Forelimb muscle (tissue), 1 donor: ENCODE measurements at regions not wholly inside any gene's neighbourhood (a gene's known extent, or its start where the extent isn't known, plus 50 kb on each side); places are given as distances from the start of the nearest gene placed in this dataset.

Source experiments
- DNase-seq: peaks from one replicate; pipeline ENCODE4 v3.0.0-alpha.2; 2013; ENCODE audit warnings: low read depth

DNA sequence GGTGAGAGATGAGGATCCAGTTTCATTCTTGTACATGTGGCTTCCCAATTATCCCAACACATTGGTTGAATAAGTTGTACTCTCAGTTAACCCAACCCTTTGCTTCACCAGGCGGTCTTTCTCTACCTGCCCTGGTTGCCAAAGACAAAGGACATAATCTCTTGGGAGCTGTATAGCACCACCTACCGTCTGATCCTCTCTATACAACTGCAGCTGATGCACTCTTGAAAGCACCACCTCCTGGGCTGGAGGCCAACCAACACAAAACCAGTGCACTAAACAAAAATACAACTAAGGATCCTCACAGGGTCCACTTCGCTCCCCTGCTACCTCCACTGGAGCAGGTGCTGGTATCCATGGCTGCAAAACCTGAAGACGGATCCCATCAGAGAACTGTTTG is 473.6 kb upstream of the NRXN1 start:
- no peak for DNase-seq

GRCh38 chr2:51490576-51491234 is 458.8 kb upstream of the NRXN1 start:
- no peak for DNase-seq

- no peak for DNase-seq
Observed at GRCh38 chr2:51484605-51485004, 452.7 kb upstream of the NRXN1 start.

GRCh38 chr2:51483720-51484119 is 451.8 kb upstream of the NRXN1 start:
- no peak for DNase-seq

DNA sequence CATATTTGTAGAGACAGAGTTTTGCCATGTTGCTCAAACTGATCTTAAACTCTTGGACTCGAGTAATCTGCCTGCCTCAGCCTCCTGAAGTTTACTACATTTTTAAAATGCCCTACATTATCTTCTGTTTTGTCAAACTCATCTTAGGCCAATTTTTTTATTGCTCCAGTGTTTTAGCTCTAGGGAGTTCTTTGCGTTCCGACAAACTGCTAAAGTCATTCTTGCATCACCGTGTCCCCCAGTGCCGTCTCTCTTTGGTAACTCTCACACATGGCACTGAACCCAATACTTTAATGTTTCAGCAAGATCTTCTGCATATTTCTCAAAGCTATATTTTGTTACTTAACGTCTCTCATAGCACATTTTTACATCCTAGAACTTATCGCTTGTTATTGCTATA is 440.9 kb upstream of the NRXN1 start:
- DNase-seq, result no peak

DNA sequence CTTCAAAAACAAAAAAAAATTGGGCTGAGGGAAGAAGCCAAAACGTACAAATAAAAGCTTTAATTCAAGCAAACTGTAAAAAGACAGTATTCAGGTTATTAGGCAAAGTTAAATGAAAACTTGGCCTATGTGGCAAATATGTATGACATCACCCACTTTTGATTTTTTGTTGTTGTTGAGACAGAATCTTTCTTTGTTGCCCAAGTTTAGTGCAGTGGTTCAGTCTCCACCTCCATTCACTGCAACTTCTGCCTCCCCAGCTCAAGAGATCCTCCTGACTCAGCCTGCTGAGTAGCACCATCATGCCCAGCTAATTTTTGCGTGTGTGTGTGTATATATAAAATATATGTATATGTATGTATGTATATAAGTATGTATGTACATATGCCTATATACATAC is 440.4 kb upstream of the NRXN1 start:
- DNase-seq, result no peak

- no peak for DNase-seq
Observed at GRCh38 chr2:51469102-51469501, 437.2 kb upstream of the NRXN1 start.

DNA sequence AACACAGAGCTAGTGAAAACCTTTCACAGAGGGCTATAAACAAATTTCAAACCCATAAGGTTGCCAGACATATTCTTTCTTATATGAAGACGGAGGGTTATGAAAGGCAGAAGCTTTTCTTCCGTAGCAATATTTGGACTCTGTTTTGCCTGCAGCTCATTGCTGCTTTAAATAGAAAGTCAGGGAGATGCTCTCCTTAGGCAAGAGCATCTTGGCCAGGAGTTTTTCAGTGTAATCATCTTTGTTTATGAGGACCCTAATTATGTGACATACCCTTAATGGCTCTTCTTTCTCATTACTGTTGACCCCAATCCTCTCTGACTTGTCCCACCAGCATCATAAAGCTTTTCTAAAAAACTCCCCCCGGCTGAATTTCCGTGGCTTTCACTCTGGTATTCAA is 433.4 kb upstream of the NRXN1 start:
- DNase-seq, result no peak

DNA sequence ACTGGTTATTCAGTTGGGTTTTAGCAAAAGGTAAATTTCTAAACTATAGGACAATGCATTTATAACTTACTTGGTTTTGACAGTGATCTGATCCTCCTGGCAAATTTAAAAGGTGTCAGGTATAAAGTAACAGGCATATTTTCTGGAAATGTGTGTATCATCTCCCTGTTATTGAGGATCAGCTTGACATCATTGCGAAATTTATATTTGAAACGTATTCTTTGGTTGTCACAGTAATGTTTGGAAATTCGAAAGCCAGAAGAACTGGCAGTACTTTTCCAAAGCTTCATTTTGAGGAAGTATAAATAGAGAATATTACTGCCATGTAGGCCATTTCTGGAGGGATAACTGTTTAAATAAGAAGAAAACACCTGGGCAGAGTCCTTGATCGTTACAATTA is 422.2 kb upstream of the NRXN1 start:
- no peak for DNase-seq

DNA sequence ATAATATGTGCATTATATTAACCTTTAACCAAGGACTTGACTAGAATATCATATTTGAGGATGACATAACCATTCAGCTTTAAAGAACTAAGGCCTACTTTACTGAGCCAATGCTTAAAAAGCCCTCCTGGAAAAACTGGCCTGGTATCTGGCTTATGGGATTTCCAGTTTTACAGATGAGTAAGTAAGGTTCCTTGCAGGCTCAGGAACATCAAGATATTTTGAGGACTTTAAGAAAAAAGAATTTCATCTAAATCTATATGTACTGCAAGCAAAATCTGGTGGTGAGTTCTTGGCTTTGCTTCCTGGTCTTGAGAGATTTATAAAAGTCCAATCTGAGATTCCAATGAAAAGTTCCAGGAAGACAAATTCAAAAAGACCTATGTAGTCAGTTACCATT is 417.0 kb upstream of the NRXN1 start:
- no peak for DNase-seq

DNA sequence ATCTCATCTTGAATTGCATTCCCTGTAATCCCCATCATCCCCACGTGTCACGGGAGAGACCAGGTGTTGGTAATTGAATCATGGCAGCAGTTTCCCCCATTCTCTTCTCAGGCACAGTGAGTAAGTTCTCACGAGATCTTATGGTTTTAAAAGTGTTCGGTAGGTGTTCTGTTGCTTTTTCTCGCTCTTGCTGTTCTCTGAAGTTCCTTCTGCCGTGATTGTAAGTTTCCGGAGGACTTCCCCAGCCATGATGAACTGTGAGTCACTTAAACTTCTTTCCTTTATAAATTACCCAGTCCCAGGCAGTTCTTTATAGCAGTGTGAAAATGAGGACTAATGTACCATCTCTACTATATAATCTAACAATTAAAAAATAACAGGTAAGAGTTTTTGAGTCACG is 409.9 kb upstream of the NRXN1 start:
- no peak for DNase-seq

GRCh38 chr2:51424418-51424817 is 392.5 kb upstream of the NRXN1 start:
- no peak for DNase-seq

DNA sequence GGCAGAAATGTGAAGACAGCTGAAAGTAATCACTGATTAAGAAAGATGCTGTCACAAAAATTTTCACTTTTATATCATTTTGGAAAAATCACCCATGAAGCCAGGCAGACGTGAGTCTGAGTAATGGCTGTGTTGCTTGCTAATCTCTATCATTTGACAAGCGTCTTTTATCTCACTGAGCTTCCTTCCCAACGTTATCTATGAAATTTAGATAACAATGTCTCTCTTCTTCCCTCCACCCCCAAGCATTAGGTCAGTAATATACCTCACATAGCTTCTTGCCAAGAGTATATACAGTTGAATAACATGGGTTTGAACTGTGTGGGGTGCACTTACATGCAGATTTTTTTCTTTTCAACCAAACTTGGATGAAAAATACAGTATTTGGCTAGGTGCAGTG is 388.6 kb upstream of the NRXN1 start:
- no peak for DNase-seq

- DNase-seq, result no peak
Observed at GRCh38 chr2:51413726-51414125, 381.8 kb upstream of the NRXN1 start.

DNA sequence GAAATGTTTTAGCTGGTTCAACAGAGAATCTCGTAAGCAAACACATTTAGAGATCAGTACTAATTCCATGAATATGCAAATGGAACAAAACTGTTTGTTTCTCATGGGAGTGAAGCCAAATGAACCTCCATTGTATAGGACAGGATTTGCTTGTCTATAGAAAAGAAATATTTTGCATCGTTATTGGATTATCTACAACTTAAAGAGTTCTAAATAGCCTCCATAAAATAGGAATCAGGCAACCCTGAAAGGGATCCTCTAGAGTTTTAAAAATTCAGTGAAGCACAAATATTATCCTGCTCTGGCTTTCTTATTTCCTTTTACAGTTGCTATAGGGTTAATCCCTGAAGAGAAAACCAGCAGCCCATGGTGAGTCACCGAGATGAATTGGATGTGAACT is 378.4 kb upstream of the NRXN1 start:
- DNase-seq, result no peak

GRCh38 chr2:51409920-51410319 is 378.0 kb upstream of the NRXN1 start:
- DNase-seq, result no peak

DNA sequence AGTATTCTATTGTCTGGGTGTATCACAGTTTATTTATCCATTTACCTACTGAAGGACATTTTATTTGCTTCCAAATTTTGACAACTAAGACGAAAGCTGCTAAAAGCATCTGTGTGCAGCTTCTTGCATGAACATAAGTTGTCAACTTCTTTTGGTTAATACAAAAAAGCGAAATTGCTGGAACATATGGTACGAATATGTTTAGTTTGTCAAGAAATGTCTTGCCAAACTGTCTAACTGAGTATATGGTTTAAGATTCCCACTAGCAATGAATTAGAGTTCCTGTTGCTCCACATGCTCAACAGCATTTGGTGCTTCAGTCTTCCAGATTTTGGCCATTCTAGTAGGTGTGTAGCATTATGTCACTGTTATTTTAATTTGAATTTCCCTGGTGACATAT is 372.3 kb upstream of the NRXN1 start:
- no peak for DNase-seq

GRCh38 chr2:51401546-51401945 is 369.6 kb upstream of the NRXN1 start:
- DNase-seq, result no peak

DNA sequence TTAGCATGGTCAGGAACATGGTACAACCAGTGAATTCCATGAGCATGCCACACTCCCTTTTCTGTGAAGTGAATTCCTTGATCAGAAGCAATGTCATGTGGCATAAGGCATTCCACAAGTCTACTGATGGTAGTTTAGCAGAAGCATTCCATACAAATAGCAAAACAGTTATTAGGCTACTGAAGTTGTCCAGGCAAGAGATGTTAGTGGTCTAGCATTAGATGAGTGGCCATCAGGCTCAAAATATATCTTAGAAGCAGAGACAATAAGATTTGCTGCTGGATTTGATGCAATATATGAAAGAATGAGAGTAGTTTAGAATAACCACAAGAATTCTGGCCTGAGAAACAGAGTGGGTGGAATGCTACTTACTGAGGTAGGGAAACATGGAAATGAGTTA is 355.3 kb upstream of the NRXN1 start:
- no peak for DNase-seq

DNA sequence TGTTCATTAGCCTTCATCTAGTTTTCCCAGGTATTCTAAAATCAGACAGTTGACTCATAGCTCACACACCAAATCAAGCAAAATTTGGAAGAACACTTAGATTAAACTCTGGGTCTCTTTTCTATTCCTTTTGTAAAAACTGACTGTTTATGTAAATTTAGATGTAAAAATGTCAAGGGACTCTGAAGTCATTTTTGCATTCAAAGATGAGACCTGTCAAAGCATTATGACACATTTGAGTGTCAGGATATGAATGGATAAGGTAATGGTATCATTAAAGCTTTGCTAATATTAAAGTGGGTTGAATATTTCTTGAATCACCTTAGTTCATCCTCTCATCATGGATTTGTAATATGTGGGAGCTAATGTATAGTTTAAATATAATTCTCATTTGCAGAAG is 348.1 kb upstream of the NRXN1 start:
- DNase-seq, result no peak

GRCh38 chr2:51368250-51368649 is 336.3 kb upstream of the NRXN1 start:
- no peak for DNase-seq

GRCh38 chr2:51350100-51350499 is 318.2 kb upstream of the NRXN1 start:
- no peak for DNase-seq

- DNase-seq, result peak; percentile 8
Observed at GRCh38 chr2:51344886-51345285, 313.0 kb upstream of the NRXN1 start.
